H1 (cell line): ENCODE measurements at regions not wholly inside any gene's neighbourhood (a gene's known extent, or its start where the extent isn't known, plus 50 kb on each side); places are given as distances from the start of the nearest gene placed in this dataset.
A peak's percentile ranks its signal among the peaks of the same experiment; 100 is the strongest.

Experiments
- CTCF ChIA-PET: fragments of 300-600 bp; sonication (Branson Sonifier 250); formaldehyde crosslinking; loops from one replicate; lab custom pipeline; 2021; ENCODE audit not compliant: partially characterized antibody; lab: Charles Lee
- POLR2A ChIA-PET: fragments of 300-600 bp; sonication (Branson Sonifier 250); formaldehyde crosslinking; loops from one replicate; lab custom pipeline; 2021; ENCODE audit warnings: inconsistent platforms; ENCODE audit not compliant: partially characterized antibody; lab: Charles Lee
- DNase-seq, 2 experiments: peaks; one replicate each; pipeline versions ENCODE4 v3.0.0 to v3.0.0-alpha.2; 2010 to 2022; ENCODE audit warnings: low spot score in 2 of 2, low read depth in 1 of 2, mixed read lengths in 1 of 2
- FAIRE-seq: peaks from 2 replicates; lab custom pipeline; 2011; peaks lifted over from hg19 to GRCh38; lab: Jason Lieb, UNC
- H2AFZ ChIP-seq: 2 replicates; pipeline ENCODE4 v1.8.1; 2012; ENCODE audit warnings: low read length, inconsistent platforms
- H2AK5ac ChIP-seq: 2 replicates; pipeline ENCODE4 v1.6.1; 2013; ENCODE audit warnings: low read depth, low read length
- H2BK120ac ChIP-seq: replicated peaks from 2 replicates; pipeline ENCODE3; 2013; ENCODE audit warnings: low read depth, low read length, inconsistent platforms
- H2BK12ac ChIP-seq: 2 replicates; pipeline ENCODE4 v1.6.1; 2013; ENCODE audit warnings: low read depth, low read length
- H2BK15ac ChIP-seq: 2 replicates; pipeline ENCODE4 v1.6.1; 2013; ENCODE audit warnings: low read length
- H2BK20ac ChIP-seq: 2 replicates; pipeline ENCODE4 v1.6.1; 2013; ENCODE audit warnings: low read length
- H2BK5ac ChIP-seq: 2 replicates; pipeline ENCODE4 v1.6.1; 2013; ENCODE audit warnings: low read depth, low read length
- H3K14ac ChIP-seq: 2 replicates; pipeline ENCODE4 v1.6.1; 2013; ENCODE audit warnings: inconsistent platforms; ENCODE audit not compliant: insufficient read length
- H3K18ac ChIP-seq: 2 replicates; pipeline ENCODE4 v1.6.1; 2013; ENCODE audit warnings: low read length; ENCODE audit errors: extremely low read depth
- H3K23ac ChIP-seq: 2 replicates; pipeline ENCODE4 v1.6.1; 2013; ENCODE audit warnings: inconsistent platforms; ENCODE audit not compliant: insufficient read length
- H3K23me2 ChIP-seq: 2 replicates; pipeline ENCODE4 v1.6.1; 2013; ENCODE audit warnings: low read depth, low read length
- H3K27ac ChIP-seq: 2 replicates; pipeline ENCODE4 v1.6.1; 2011; ENCODE audit warnings: low read depth, low read length, inconsistent platforms
- H3K27me3 ChIP-seq, 4 experiments: replicated peaks in 1 of 4; 1 replicate in 1 of 4; 2 replicates in 3 of 4; pipeline versions ENCODE4 v1.6.1 to v1.8.1; 2011 to 2013; ENCODE audit warnings: low read length in 3 of 4, mild to moderate bottlenecking in 3 of 4, inconsistent platforms in 2 of 4, mixed read lengths in 2 of 4, moderate library complexity in 1 of 4; ENCODE audit not compliant: control insufficient read depth in 3 of 4, insufficient read depth in 3 of 4; ENCODE audit errors: extremely low read depth in 1 of 4
- H3K36me3 ChIP-seq, 4 experiments: 2 replicates each; pipeline versions ENCODE4 v1.6.1 to v1.8.1; 2011 to 2013; ENCODE audit warnings: mild to moderate bottlenecking in 4 of 4, low read length in 3 of 4, moderate library complexity in 2 of 4, control low read depth in 1 of 4, inconsistent platforms in 1 of 4; ENCODE audit not compliant: insufficient read depth in 4 of 4, control insufficient read depth in 2 of 4
- H3K4ac ChIP-seq: replicated peaks from 2 replicates; pipeline ENCODE3; 2013; ENCODE audit warnings: low read length, low read depth, mixed read lengths, inconsistent platforms; ENCODE audit not compliant: insufficient read length
- H3K4me1 ChIP-seq, 4 experiments: replicated peaks in 1 of 4; 1 replicate in 1 of 4; 2 replicates in 3 of 4; pipeline versions ENCODE4 v1.6.1 to v1.8.1; 2011 to 2013; ENCODE audit warnings: low read length in 3 of 4, inconsistent platforms in 2 of 4, mixed read lengths in 1 of 4; ENCODE audit not compliant: insufficient read depth in 4 of 4, control insufficient read depth in 3 of 4
- H3K4me2 ChIP-seq, 2 experiments: 2 replicates each; pipeline versions ENCODE4 v1.6.1 to v1.8.1; 2011 to 2013; ENCODE audit warnings: low read depth in 2 of 2, low read length in 2 of 2, control low read depth in 1 of 2, inconsistent platforms in 1 of 2, mild to moderate bottlenecking in 1 of 2; ENCODE audit not compliant: insufficient read depth in 1 of 2
- H3K4me3 ChIP-seq, 4 experiments: fragments of 200-600, 300-600 bp in 1 of 4; sonication (generic), shearing (Covaris generic), sonication (Bioruptor Twin) in 1 of 4; 2 replicates each; pipeline versions ENCODE4 v1.5.1 to v1.8.1; 2011 to 2016; ENCODE audit warnings: low read length in 4 of 4, low read depth in 3 of 4, control low read depth in 2 of 4, inconsistent platforms in 2 of 4, mild to moderate bottlenecking in 2 of 4, mixed read lengths in 1 of 4, moderate library complexity in 1 of 4; ENCODE audit not compliant: insufficient read depth in 2 of 4; ENCODE audit errors: extremely low read depth in 1 of 4
- H3K56ac ChIP-seq: replicated peaks from 2 replicates; pipeline ENCODE3; 2013; ENCODE audit warnings: low read depth, mild to moderate bottlenecking, mixed read lengths, low read length, inconsistent platforms; ENCODE audit not compliant: insufficient read length
- H3K79me1 ChIP-seq: 2 replicates; pipeline ENCODE4 v1.6.1; 2013; ENCODE audit warnings: low read depth, low read length, control low read depth
- H3K79me2 ChIP-seq, 2 experiments: 2 replicates each; pipeline versions ENCODE4 v1.6.1 to v1.8.1; 2012 to 2013; ENCODE audit warnings: low read length in 2 of 2, mild to moderate bottlenecking in 2 of 2, inconsistent platforms in 1 of 2; ENCODE audit not compliant: insufficient read depth in 2 of 2, control insufficient read depth in 1 of 2
- H3K9ac ChIP-seq, 4 experiments: replicated peaks in 1 of 4; 1 replicate in 1 of 4; 2 replicates in 3 of 4; pipeline versions ENCODE4 v1.6.1 to v1.8.1; 2011 to 2013; ENCODE audit warnings: low read depth in 3 of 4, low read length in 3 of 4, control low read depth in 2 of 4, mild to moderate bottlenecking in 2 of 4, moderate library complexity in 2 of 4, inconsistent platforms in 1 of 4; ENCODE audit errors: extremely low read depth in 1 of 4
- H3K9me3 ChIP-seq, 2 experiments: 2 replicates each; pipeline versions ENCODE4 v1.6.1 to v1.8.1; 2012 to 2013; ENCODE audit warnings: mild to moderate bottlenecking in 2 of 2, moderate library complexity in 2 of 2, control low read depth in 1 of 2, inconsistent platforms in 1 of 2, low read depth in 1 of 2, low read length in 1 of 2, mixed read lengths in 1 of 2; ENCODE audit not compliant: insufficient read depth in 2 of 2
- H4K20me1 ChIP-seq, 2 experiments: replicated peaks in 1 of 2; 2 replicates each; pipeline versions ENCODE3 to v1.8.1; 2011 to 2013; ENCODE audit warnings: inconsistent platforms in 2 of 2, low read length in 2 of 2, mild to moderate bottlenecking in 1 of 2; ENCODE audit not compliant: insufficient read depth in 2 of 2, control insufficient read depth in 1 of 2
- H4K5ac ChIP-seq: 2 replicates; pipeline ENCODE4 v1.6.1; 2013; ENCODE audit warnings: low read length, low read depth, mixed read lengths, inconsistent platforms; ENCODE audit not compliant: insufficient read length
- H4K8ac ChIP-seq: 2 replicates; pipeline ENCODE4 v1.8.0; 2013; ENCODE audit warnings: mild to moderate bottlenecking, moderate library complexity, low read length, inconsistent platforms; ENCODE audit not compliant: insufficient read depth; ENCODE audit errors: extremely low read depth
- H4K91ac ChIP-seq: replicated peaks from 2 replicates; pipeline ENCODE3; 2013; ENCODE audit warnings: low read length, mixed read lengths, inconsistent platforms; ENCODE audit not compliant: insufficient read length
- EP300 ChIP-seq, 2 experiments: IDR thresholded peaks; 1 replicate in 1 of 2; 2 replicates in 1 of 2; pipeline ENCODE4 v1.6.1; 2011 to 2012; ENCODE audit warnings: low read depth in 2 of 2, low read length in 2 of 2, mild to moderate bottlenecking in 2 of 2, borderline replicate concordance in 1 of 2, inconsistent platforms in 1 of 2, moderate library complexity in 1 of 2
- KDM5A ChIP-seq: fragments of 200-600 bp; IDR thresholded peaks from 2 replicates; pipeline ENCODE4 v1.7.1; 2012; ENCODE audit warnings: mild to moderate bottlenecking, low read length, inconsistent platforms, mixed read lengths
- RBBP5 ChIP-seq: IDR thresholded peaks from 2 replicates; pipeline ENCODE4 v1.7.1; 2012; ENCODE audit warnings: low read depth, mild to moderate bottlenecking, inconsistent platforms, low read length, moderate library complexity, borderline replicate concordance
- ZNF274 ChIP-seq: IDR thresholded peaks from 2 replicates; pipeline ENCODE4 v1.7.0; 2012; ENCODE audit warnings: low read length, borderline replicate concordance; ENCODE audit errors: extremely low read depth
- WGBS, 2 experiments: shearing (Covaris generic) in 1 of 2; methylation state at CpG; one replicate each; pipeline versions ENCODE4 v1.1.6 to v1.1.7; 2013 to 2015; ENCODE audit warnings: low lambda C conversion rate in 2 of 2, mixed read lengths in 2 of 2, inconsistent platforms in 1 of 2, low coverage in 1 of 2, missing lambda C conversion rate in 1 of 2; ENCODE audit not compliant: insufficient replicate concordance in 2 of 2, insufficient coverage in 1 of 2, insufficient read length in 1 of 2; ENCODE audit errors: extremely low coverage in 1 of 2, missing lambda C conversion rate in 1 of 2; 5-methylcytosine and 5-hydroxymethylcytosine counted together

DNA sequence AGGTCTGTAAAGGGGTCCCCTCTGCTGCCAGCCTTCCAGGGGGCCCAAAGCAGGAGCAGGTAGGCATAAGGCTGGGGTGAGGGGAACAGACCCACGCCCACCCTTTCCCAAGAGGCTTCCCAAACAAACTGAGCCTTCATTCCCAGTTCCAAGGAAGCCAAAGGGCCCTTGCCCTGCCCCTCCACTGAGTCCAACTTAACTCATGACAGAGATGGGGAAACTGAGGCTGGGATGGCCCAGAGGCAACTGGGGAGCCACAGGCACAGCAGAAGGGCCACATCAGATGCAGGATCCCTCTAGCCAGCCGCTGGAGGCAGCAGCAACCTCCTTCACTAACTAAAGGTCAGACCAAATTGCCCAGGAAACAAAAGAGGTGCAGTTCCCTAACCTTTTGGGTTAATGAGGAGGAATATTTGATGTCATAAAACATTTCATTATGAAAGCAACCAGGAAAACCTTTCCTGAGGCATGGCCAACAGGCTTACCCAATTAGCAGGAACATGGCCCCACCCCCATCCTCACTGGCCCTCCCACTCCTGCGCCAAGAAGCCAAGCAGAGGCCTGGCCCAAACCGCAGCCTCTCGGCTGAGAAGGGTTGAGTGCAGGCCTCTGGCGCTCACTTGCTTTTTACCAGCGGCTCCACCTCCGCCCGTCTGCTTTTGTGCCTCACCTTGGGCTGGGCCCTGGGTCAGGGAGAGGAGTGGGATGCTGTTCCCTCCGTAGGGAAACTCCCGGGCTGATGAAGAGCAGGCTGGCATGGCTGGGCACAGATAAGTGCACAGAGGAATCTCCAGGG, 293.5 kb upstream of the RTL1 start:
- no peaks in the 10 kb centered on the region for H3K79me2 ChIP-seq
- H2BK120ac ChIP-seq = no peak overlapping the region
- no peak overlapping the region for H4K91ac ChIP-seq
- WGBS, 2 experiments = 74% methylated on average over 9 of the region's 11 CpGs; no CpG with 5 or more reads in 1 of the 2 experiments
- H3K79me1 ChIP-seq = no peaks in the 10 kb centered on the region
- no peak overlapping the region for H3K9ac ChIP-seq
- no peak overlapping the region for H2BK12ac ChIP-seq
- H4K8ac ChIP-seq = peak overlapping the region; percentile 93
- no peak overlapping the region for H3K4me3 ChIP-seq
- H2AFZ ChIP-seq = no peak overlapping the region; the same call in 1 of the 2 replicates
- no peak overlapping the region for H2BK5ac ChIP-seq
- peaks cover 0 to 7% (median 1%) of the 10 kb centered on the region in 4 experiments; a peak in 2 of 7 replicates for H3K27me3 ChIP-seq
- H3K4me1 ChIP-seq = peaks cover 0 to 24% (median 11%) of the 10 kb centered on the region in 4 experiments; a peak in 6 of 7 replicates
- no peak overlapping the region for H2BK15ac ChIP-seq
- no peak overlapping the region for H2AK5ac ChIP-seq
- DNase-seq (peak in 1 of 2 experiments; percentile 59), FAIRE-seq (no peak)
- TF ChIP-seq KDM5A (no peak), EP300 (IDR thresholded peaks at IDR 0.05; ENCODE audit: borderline replicate concordance in 1 of 2, low read depth in 2 of 2, low read length in 2 of 2) (no peak), RBBP5 (no peak), ZNF274 (no peak)
- CTCF ChIA-PET = interaction anchor here (1.5 to 1.9 kb wide), 2 partner anchors 19 to 57 kb away, joined by 3 to 5 read pairs; no protein-coding TSS in a partner anchor
- no peak overlapping the region for H3K56ac ChIP-seq
- no peak overlapping the region for H4K5ac ChIP-seq
- no peak overlapping the region for H3K4me2 ChIP-seq
- H3K27ac ChIP-seq = no peak overlapping the region
- no peaks in the 10 kb centered on the region for H3K36me3 ChIP-seq
- no peaks in the 10 kb centered on the region for H3K23me2 ChIP-seq
- H2BK20ac ChIP-seq = no peak overlapping the region
- H4K20me1 ChIP-seq = no peaks in the 10 kb centered on the region
- H3K4ac ChIP-seq = no peak overlapping the region
- POLR2A ChIA-PET = no interaction called here
- no peaks in the 10 kb centered on the region for H3K9me3 ChIP-seq
- no peak overlapping the region for H3K23ac ChIP-seq
- H3K14ac ChIP-seq = no peak overlapping the region
- peak overlapping the region; percentile 19; the same call in 1 of the 2 replicates for H3K18ac ChIP-seq
